T-helper 2 cell (primary cell): ENCODE measurements at regions not wholly inside any gene's neighbourhood (a gene's known extent, or its start where the extent isn't known, plus 50 kb on each side); places are given as distances from the start of the nearest gene placed in this dataset.
"Not testable (repeated sequence)": the region's sequence is repeated elsewhere in the genome, so short reads cannot be mapped to it uniquely, and the experiment has no call there.

Experiments used
- DNase-seq, 5 experiments: peaks; one replicate each; pipeline versions ENCODE4 v3.0.0 to v3.0.0-alpha.2; 2012 to 2022

GRCh38 chr2:220370764-220371163 is 743.3 kb downstream of the SLC4A3 start:
- no peak for DNase-seq

GRCh38 chr2:220371211-220371610 is 743.8 kb downstream of the SLC4A3 start:
- no peak for DNase-seq

- no peak for DNase-seq
Measured at GRCh38 chr2:220373878-220374277, 746.4 kb downstream of the SLC4A3 start.

GRCh38 chr2:220374282-220374681 is 746.9 kb downstream of the SLC4A3 start:
- DNase-seq = no peak

- no peak for DNase-seq
Measured at GRCh38 chr2:220377482-220378155, 750.2 kb downstream of the SLC4A3 start.

GRCh38 chr2:220387758-220388157 is 760.3 kb downstream of the SLC4A3 start:
- not testable (repeated sequence) for DNase-seq

GRCh38 chr2:220393711-220394110 is 766.3 kb downstream of the SLC4A3 start:
- no peak for DNase-seq

- no peak for DNase-seq
Measured at GRCh38 chr2:220394433-220394832, 767.0 kb downstream of the SLC4A3 start.

- DNase-seq = no peak
Measured at GRCh38 chr2:220396287-220396686, 768.9 kb downstream of the SLC4A3 start.

GRCh38 chr2:220410296-220410695 is 782.9 kb downstream of the SLC4A3 start:
- no peak for DNase-seq

GRCh38 chr2:220417503-220417902 is 790.1 kb downstream of the SLC4A3 start:
- no peak for DNase-seq

- no peak for DNase-seq
Measured at GRCh38 chr2:220419647-220420046, 792.2 kb downstream of the SLC4A3 start.

- DNase-seq = no peak
Measured at GRCh38 chr2:220420820-220421219, 793.4 kb downstream of the SLC4A3 start.

- no peak for DNase-seq
Measured at GRCh38 chr2:220422676-220423075, 795.2 kb downstream of the SLC4A3 start.

GRCh38 chr2:220424561-220424960 is 797.1 kb downstream of the SLC4A3 start:
- no peak for DNase-seq

GRCh38 chr2:220432645-220433044 is 805.2 kb downstream of the SLC4A3 start:
- no peak for DNase-seq

GRCh38 chr2:220433131-220433530 is 805.7 kb downstream of the SLC4A3 start:
- no peak for DNase-seq

GRCh38 chr2:220434385-220434784 is 807.0 kb downstream of the SLC4A3 start:
- DNase-seq = no peak

GRCh38 chr2:220437938-220438337 is 810.5 kb downstream of the SLC4A3 start:
- DNase-seq = no peak

- no peak for DNase-seq
Measured at GRCh38 chr2:220440731-220441130, 813.3 kb downstream of the SLC4A3 start.

- no peak for DNase-seq
Measured at GRCh38 chr2:220441404-220441803, 814.0 kb downstream of the SLC4A3 start.

GRCh38 chr2:220442012-220442411 is 814.6 kb downstream of the SLC4A3 start:
- DNase-seq = no peak

- no peak for DNase-seq
Measured at GRCh38 chr2:220445429-220446105, 818.1 kb downstream of the SLC4A3 start.

- no peak for DNase-seq
Measured at GRCh38 chr2:220446106-220446712, 818.8 kb downstream of the SLC4A3 start.
